ENCODE measurements at regions not wholly inside any gene's neighbourhood (a gene's known extent, or its start where the extent isn't known, plus 50 kb on each side); places are given as distances from the start of the nearest gene placed in this dataset.

DNA sequence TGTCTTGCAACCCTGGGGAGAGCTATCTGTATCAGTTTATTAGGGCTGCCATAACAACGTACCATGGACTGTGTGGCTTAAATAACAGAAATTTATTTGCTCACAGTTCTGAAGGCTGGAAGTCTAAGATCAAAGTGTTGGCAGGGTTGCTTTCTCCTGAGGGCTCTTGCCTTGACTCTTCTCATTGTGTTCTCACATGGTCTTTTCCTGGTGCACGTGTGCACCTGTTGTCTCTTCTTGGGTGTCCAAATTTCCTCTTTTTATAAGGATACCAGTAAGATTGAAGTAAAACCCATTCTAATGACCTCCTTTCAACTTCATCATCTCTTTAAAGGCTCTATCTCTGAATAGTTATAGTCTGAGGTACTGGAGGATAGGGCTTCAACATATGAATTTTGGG, 72.3 kb upstream of the PDE7B start:
- CTCF ChIA-PET: no interaction called here
- POLR2A ChIA-PET: no interaction called here

DNA sequence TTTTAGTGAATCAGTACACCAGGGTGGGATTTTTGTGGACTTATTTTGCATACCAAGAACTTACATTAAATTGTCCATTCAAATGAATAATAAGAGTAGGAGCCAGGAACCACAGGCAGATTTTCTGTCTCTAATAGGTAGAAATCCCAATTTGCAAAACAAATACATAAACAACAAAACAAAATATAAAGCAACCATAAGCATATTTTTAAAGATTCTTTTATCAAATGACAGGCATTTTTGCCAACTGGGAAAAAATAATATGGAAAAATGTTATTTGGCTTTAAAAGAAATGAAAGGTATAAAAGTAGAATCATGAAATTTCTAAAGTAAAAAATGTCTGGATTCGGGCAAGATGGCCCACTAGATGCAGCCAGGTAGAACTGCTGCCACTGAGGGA, 71.2 kb upstream of the PDE7B start:
- CTCF ChIA-PET: no interaction called here
- POLR2A ChIA-PET: no interaction called here

GRCh38 chr6:135782546-135782945, 69.0 kb upstream of the PDE7B start:
- POLR2A ChIA-PET: no interaction called here
- CTCF ChIA-PET: no interaction called here

- CTCF ChIA-PET: no interaction called here
- POLR2A ChIA-PET: no interaction called here
Observed at GRCh38 chr6:135784507-135784906, 67.0 kb upstream of the PDE7B start.

DNA sequence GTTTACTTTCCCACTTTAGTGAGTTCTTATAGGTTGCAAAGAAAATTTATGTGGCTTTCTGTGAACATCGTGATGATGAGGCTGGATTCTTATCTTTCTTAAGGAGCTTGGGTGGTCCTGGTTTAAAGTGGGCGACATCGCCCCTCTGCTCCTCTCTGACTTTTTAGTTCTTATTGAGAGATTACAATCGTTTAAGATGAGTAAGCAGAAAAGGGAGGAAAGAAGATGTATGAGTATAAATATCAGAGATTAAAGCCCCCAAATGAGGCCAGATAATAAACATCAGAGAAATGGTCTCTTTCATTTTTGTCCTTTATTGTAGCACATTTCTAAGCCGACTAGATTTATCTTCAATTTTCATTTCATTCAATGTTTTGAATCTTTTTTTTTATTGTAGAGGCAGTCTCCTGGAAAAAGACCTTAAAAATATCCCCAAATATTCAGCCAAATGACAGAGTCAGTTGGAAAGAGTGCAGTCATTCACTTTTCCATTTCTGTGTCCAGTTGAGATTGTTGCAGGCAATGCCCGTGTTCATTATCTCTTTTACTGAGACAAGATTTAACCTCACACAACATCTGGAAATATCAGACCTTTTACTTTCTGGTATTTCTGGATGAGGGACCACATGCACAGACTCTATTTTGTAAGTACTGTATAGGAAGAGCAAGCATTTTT, 62.0 kb upstream of the PDE7B start:
- POLR2A ChIA-PET: no interaction called here
- CTCF ChIA-PET: no interaction called here

- POLR2A ChIA-PET: no interaction called here
- CTCF ChIA-PET: no interaction called here
Observed at GRCh38 chr6:135791441-135791840, 60.1 kb upstream of the PDE7B start.

DNA sequence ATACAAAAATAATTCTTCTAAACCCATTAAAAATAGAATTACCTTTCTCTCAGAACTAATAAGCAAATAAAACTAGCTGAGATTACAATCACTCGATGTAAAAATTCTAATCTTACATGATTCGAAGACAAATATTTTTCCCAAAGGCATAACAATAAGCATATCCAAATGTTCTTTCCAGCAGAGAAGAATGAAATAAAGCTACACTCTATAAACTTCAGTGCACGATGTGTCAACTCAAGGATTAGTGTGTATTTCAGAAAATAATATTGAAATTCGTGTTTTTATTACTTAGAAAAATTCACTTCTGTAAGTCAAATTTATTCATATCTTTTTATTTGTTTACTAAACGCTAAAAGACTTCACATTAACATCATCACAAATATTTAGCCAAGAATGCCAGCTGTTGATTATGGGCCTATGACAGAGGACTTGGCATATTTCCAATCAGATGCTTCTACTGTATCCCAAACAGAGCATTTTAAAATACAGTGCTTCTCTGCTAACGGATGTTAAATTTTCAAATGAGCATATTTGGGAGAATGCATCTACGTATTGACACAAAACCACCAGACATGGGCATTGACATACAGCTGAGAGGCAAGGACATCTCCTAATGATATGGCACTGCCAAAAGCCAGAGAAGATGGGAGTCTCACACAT, 54.7 kb upstream of the PDE7B start:
- CTCF ChIA-PET: no interaction called here
- POLR2A ChIA-PET: no interaction called here

DNA sequence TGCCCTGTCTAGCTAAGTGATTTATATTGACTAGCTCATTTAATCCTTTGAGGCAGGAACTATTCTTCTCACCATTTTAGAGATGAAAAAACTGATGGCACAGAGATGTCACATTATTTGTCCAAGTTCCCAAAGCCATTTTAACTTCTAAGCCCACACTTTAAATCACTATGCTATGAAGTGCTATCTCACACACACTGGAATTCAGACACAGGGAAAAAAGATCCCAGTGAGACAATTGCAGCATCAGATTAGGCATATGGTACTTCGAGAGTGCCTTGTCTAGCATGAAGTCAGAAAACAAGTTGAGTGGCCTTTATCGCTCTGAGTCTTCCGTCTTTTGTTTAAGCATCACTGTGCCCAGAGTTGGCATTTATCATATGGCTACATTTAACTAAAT, 54.1 kb upstream of the PDE7B start:
- ChIA-PET CTCF (no interaction called here), POLR2A (no interaction called here)

DNA sequence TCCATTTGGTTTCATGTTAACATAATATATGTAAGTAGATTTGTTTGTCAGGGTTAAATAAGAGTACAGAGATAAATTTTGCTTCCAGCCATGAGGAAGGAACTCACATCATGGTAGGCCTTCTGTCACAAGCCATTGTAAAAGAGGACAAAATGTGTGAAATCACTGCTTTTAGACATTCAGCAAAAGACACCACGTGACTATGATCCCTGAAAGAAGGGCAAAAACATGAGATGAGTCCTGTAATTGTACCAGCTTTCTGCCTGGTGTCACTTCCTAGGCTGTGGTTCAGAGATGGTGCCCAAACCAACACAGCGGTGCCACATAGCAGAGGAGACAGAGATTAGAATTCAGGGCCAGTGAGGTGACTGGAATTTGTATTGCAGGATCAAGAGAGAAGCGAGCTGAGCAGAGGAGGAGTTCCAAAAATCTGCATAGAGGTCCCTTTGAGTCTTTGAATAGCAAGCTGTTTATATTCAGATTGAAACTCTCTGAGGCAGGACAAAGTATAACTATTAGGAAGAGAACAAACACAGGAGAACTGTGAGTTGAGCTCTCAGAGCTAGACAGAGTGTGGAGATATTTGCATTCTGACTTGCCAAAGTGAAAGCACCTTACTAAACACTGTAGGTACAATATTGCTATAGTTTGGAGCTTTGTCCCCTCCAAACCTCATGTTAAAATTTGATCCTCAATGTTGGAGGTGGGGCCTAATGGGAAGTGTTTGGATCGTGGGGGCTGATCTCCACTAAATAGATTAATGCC, 52.6 kb upstream of the PDE7B start:
- ChIA-PET CTCF (no interaction called here), POLR2A (no interaction called here)

Data from activated CD8-positive, alpha-beta memory T cell treated with anti-CD3 and anti-CD28 coated beads for 36 hours (primary cell).